GM21576 (cell line): ENCODE measurements at regions not wholly inside any gene's neighbourhood (a gene's known extent, or its start where the extent isn't known, plus 50 kb on each side); places are given as distances from the start of the nearest gene placed in this dataset.

Experiments used
- ATAC-seq: cut with Tn5 transposase; IDR thresholded peaks from one replicate; pipeline ENCODE4 v1.9.1; 2021; ENCODE audit warnings: mild to moderate bottlenecking, moderate library complexity; ENCODE audit not compliant: unreplicated experiment

DNA sequence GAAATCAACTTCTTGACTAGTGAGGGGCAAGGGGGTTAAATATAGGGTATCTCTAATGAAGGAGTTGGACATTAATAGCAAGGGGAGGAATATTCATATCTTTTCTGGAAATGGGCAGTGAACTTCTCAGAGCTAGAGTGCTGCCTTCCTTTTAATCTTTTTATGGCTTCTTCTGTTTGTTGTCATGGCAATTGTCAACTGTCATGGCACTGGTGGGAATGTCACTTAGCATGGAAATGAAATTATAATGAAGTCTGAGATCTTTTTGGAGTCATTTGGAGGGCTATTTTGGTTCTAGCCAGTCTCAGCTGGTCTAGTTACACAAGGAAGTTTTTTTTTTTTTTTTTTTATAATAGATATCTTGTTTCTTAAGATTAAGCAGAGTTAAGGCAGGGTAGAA lies 250.2 kb downstream of the AASDHPPT start:
- ATAC-seq: no peak

DNA sequence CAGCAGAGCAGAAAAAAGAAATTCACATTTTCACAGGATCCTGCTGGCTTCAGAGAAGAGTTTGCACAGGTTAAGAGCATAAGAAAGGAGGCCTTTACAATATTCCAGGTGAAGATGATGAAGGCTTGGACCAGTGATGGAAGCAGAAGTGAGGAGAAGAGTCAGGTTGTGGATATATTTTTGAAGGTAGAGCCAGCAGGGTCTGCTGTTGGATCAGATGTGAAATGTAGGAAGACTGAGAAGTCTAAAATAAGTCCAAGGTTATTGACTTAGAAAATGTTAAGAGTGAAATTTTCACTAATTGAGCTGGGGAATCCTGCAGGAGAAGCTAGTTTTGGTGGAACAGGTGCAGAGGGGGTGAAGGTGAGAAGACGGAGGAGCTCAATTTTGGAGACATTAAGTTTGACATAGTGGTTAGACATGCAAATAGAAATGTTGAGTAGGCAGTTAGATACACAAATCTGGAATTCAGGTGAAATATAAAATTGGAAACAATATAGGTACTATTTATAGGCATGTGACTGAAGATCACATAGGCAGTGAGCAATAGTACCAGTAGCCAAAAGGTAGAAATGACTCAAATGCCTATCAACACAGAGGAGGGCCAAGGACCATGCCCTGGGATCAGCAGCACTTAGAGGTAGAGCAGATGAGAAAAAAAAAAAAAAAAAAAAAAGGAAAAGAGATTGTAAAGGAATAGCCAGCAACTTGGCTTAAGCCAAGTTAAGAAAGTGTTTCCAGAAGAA lies 252.0 kb downstream of the AASDHPPT start:
- no peak for ATAC-seq

DNA sequence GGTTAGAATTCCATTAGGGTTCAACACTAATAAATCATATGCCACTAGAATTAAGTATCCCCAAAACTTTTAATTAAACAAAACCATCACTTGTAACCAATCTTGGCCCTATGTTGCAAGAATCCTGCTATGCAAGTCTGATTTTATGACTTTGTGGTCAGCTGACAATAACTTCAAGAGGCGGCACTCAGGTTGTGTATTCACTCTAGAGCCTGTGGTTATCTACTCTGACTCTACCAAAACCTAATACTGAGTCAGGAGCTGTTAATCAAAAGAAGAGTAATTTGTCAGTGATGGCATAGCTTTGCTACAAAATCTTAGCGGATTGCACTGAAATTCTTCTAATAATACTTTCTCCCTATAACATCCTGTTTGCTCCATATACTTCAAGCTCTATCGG lies 253.7 kb downstream of the AASDHPPT start:
- ATAC-seq: no peak

DNA sequence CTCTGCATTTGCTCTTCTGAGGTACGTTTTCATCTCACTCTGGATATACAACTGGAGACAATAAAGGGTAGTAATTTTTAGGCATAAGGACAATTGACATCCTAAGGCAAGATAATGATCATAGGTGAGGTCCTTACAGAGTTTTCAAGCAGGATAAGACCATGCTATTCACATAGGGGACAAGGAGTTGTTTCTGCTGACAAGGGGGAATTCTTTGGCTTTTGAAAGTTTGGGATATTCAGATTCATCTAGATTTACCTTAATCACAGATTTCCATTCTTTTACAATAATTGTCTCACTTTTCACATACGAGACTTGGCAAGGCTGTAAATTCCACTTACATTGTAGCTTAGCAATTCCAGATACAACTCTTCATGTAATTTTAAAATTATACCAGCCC lies 256.2 kb downstream of the AASDHPPT start:
- no peak for ATAC-seq

DNA sequence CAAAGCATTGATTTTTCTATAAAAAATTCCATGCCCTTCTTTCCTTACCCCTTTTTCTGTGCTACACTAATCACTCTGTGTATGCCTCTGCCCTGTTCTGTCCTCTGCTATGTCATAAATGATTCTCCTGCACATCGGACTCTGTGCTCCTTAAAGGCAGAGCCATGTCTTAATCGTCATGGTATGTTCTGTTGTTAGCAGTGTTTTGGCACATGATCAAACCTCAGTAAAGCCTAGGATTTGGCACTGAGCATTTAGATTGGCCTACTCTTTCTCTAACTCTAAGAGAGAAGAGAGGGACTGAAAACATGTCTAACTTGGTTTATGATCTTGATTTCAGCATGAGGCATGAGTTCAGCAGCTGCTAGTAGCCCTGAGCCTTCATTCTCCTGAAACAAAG lies 266.9 kb downstream of the AASDHPPT start:
- no peak for ATAC-seq

DNA sequence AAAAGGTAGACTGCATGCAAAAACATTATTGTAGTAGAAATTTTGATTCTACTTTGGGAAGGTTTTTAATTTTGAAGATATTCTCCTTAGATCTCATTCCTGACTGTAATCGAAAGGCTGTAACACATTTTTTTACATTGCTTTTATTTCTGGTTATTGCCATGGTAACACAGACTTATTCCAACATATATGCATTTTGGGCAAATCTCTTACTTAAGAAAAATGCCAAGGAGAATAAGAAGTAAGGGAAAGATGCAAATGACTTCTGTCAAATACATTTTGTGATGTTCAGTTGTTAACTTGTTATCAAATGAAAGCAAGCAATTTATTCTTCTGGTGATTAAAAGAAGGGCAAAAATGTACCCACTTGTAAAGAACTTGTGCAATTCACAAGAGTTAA lies 267.5 kb downstream of the AASDHPPT start:
- no peak for ATAC-seq

DNA sequence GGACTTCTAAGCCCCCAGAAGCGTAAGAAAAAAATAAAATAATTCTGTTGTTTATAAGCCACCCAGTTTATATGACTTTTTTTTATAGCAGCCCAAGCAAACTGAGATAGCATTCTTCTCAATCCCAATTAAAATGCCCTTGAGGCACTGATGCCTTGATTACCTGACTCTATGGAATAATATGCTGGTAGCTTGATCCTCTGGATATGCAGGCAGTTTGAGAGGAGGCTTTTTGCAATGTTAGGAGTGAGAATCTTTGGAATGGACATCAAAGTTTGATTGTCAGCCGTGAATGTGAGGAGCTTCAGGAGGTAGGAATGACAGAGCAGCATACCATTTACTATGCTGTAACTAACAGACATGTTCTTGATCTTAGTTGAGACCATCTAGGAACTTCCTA lies 275.6 kb downstream of the AASDHPPT start:
- no peak for ATAC-seq

DNA sequence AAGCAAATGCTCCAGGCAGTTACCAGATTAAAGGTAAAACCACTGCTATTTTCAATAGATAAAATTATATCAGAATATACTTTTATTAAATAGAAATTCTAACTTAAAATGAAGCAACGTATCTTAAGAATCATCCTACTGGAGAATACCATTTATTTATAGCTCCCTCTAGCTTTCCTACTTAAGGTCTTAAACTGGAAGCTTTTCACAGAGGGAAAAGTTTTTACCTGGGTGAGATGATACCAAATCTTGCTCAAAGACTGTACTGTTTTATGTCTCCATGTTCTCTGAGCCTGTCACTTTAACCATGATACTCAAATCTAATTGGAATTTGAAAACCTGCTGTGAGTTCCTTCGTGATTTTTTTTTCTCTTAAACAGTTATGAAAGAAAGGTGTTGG lies 291.8 kb downstream of the AASDHPPT start:
- no peak for ATAC-seq

DNA sequence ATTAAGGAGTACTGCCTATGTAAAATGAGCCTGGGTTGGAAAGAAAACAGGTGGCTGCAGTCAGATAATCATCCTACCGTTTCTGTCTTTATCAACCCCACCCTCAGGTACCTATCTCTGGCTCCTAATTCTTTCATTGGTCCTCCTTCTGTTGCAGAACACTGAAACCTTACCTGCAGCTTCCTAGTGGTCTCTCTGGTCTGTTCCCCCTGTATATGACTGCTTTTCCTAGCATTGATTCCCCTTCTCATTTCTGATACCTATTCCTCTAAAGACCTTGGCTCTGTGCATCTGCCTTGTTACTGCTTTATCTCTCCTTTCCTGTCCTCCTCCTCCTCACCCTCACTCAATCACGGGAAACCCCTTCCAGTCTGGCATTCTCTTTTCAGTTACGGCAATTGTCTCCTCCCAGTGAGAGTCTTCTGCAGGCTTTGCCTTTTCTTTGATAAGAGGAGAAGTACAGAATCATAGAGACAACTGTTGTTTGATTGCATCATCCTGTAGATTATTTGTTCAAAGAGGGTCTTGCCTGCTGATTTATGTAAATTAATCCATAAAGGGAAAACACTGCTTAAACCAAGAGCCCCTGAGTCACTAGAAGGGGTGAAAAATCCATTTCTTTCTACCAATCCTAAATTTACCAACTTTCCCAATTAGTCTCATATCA lies 301.2 kb downstream of the AASDHPPT start:
- ATAC-seq: no peak

DNA sequence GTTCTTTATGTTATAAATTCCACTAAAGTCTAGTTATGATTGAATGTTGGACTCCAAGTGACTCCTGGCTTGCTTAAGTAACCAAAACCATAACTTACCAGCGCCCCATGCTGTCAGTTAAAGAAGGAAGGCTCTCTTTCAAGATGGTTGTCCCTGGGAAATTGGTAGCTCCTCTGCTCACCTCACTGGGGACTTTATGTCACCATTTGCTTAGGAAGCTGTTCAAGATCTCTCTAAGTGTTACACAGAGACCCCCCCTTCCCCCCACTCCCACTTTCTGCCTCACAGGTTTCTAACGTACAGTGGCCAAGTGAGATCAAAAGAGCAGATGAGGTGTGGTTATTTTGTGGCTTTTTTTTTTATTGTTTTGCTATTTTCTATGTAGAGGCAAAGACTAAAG lies 301.8 kb downstream of the AASDHPPT start:
- ATAC-seq: no peak

DNA sequence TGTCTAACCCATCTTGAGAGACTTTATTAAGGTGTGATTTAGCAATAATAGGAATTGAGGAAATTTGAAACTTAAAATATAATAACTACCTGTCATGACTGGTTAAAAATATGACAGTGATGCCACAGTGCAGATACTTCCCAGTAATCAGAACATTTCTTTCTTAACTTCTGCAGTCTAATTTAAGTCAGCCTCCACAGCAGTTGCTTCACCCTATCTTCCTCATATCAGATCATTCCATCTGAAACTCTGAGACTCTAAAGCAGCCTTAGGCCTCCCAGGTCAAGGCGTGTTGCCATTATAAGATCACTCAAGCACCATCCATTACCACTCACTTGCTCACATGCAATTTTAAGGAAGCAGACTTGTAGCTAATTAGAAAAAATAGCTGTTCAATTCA lies 302.2 kb downstream of the AASDHPPT start:
- ATAC-seq: no peak

DNA sequence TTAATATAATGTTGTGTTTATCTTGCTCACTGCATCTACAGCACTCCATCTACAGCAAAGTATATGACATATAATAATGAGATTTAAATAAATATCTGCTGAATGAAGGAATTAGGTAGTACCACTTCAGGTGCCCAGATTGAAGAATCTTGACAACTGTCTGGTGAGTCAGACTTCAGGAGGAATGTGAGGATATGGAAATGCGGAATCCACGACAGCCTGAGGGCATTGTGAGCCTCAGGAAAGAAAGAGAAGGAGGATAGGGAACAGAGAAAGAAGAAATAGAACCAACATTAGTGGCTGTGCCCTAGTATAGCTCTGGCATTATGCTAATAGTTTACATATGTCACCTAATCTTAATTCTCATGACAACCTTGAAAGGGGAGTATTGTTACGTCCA lies 304.4 kb downstream of the AASDHPPT start:
- ATAC-seq: no peak

DNA sequence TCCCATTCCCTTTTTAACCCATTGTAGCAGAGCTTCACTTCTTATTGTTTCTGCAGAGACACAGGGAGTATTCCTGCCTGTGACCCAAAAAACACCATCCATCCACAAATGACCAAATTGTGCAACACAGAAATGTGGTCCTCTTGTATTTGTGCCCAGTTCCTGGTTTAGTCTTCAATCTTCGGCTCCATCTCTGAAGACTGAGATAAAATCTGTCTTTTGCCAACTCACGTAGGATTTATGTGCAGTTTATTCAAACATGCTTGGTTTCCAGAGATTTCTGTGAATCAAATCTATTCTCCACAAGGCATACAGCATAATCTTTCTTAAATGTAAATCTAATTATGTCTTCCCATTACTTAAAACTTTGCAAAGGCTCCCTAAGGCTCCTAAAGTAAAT lies 307.0 kb downstream of the AASDHPPT start:
- ATAC-seq: no peak

DNA sequence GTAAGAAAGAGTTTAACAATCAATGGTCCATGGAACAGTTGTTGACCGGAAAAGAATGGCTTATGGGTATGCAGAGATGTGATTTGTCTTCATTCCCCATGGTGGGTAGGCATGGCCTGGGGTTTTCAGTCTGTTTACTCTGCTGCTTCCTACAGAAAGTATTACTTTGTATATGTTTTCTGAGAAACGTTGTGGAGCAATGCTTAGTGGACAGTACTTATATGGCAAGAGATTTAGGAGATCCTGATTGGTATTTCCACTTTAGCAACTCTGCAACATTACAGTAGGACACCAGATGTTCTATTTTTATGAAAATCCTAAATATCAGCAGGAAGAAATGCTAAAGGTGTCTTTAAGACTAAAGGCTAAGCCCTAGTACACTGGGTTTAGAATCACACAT lies 309.1 kb downstream of the AASDHPPT start:
- ATAC-seq: no peak

DNA sequence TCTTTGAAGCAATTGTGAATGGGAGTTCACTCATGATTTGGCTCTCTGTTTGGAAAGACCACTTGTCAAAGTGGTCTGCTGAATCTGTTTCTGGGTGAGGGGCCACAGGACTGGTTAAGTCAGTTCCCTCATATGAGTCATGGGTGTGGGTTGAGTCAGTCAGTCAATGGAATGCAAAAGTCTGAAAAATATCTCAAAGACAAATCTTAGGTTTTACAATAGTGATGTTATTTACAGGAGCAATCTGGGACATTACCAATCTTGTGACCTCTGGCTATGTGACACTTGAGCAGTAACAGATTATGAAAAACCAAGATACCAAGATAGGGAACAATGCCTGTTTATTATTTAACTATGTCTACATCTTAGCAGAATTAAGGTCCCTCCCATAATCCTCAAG lies 311.6 kb downstream of the AASDHPPT start:
- no peak for ATAC-seq

DNA sequence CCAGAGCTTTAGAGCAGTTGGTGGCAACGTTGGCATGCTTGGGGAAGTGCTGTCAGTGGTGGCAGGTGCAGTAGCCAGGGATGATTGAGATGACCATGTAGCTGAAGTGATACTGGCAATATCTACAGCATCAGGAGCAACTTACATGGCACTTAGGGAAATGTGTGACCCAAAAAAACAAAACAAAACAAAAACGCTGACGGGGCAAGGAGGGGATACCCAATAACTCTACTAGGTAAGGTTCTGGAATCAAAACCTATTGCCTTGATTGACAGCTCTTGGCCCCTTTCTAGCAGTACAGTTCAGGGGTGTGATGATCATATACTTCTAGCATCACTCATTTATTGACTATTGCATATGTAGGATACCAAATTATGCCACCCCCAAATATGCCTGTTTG lies 312.6 kb downstream of the AASDHPPT start:
- no peak for ATAC-seq

DNA sequence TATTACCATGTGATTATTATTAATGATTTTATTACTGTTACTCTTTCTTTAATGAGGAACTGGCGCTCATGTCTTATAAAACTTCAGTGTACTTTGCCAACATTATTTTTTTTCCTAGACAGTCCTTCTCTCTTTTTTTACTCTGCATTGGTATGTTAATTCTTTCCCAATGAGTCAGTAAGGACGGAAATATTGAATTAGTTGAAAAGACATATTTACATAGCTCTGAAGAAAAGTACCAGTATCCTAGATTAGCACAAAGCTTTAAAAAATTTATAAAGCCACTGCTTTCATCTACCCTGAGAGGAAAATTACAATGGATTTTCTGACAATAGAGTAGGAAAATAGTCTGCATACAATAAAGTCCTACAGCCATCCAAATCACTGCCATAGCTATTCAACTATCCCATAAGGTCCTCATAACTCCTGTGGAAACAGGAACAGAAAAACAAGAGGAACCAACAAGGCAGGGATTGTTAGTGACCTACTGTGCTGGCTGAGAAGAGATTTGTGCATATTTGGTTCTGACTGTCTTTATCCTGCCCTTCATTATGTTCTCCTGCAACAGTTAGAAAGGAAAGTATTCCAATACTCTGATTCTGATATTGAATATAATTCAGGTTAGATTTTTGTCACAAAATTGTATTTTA lies 314.4 kb downstream of the AASDHPPT start:
- no peak for ATAC-seq

DNA sequence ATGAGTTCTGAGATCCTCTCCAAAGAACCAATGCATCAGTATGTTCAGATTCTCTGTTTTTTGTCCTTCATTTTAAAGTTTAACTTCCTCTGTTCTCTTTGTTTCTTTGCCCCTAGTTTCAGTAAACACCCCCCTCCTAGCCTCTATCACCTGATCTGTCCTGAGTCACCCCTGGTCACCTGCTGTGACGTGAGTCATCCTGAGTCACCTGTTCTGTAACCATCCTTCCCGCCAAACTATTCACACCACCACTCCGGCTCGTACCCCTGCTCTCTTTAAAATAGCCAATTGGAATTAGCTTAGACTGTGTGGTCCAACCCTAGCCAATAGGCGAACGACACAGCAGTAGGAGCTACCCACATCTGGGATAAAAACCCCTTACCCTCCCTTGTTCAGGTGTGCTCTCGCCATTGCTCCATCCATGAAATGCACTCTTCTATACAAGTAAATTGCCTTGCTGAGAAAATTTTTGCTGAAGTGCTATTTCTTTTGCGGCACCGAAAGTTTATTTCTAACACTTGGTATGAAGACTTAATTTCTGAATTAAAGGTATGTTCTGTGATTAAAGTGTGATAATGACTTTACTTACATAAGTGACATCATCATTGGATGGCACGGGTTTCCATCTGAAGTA lies 318.4 kb downstream of the AASDHPPT start:
- ATAC-seq: no peak

DNA sequence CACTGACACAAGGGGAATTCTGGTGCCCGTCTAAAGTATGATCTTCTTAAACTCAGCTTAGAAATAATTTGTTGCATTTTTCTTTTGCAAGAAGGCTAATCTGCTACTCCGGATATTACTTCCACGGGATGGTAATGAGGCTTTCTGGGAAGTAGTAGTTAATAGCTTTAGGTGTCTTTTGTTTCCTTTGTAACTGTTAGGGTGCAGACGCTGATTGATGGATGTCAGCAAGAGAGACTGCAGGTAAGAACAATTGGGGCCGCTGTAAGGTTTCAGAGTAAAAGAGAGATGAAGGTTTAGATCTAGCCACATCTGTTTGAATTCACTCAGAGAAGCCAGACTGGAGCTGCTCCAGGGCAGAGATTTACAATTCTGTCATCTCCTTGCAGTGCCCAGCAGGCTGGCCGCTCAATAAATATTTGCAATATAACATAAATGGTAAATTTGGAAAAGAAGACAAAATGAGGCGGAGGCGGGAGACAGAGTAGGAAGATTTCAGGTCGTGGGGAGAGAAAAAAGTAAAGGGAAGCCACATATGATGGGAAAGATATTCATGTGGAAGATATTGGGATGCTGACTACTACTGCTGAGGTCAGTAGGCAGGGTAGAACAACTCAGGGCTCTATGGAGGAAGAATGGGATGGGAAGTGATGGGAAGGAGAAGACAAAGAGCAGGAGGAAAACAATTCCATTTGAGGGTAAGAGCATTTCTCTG lies 320.5 kb downstream of the AASDHPPT start:
- ATAC-seq: no peak

DNA sequence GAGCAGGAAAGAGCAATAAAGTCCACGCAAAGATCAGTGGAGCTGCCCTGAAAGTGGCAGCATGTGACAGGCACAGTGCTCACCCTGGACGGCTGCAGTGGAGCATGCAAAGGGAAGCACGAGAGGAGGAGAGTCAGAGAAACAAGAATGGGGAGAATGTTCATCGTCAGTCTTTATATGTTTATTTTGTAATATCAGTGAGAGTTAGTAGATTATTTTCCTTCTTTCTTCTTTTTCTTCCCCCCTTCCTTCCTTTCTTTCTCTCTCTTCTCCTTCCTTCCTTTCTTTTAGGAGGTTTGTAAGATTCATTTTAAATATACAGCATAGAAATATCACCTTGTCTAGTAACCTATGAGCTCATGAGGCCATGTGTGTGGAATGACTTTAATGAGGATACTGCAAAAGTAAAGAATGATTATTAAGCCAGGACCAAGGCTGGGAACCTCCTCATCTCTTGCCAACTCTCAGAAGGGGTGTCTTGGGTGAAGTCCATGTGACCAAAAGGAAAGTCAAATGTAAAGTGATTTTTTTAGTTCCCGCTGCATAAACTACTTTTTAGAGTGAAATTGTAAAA lies 321.1 kb downstream of the AASDHPPT start:
- no peak for ATAC-seq

DNA sequence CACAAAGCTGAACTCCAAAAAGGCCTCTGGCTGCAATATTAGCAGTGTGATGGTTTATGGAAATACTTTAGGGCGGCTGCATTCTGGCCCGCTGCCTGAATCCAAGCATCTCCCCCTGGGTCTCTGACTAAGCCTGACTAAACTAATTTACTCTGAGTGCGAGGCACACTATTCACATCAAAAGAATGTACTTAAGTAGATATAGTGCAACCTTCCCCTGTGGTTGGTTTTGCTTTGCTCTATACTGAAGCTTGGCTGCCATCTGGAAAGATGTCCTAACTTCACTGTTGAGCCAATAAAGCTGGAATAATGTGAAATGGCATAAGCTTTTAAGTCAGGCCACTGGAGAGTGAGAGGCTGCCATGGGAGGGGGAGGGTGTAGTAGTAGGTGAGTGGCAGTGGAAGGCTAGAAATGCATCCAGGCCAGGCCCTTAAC lies 321.6 kb downstream of the AASDHPPT start:
- ATAC-seq: no peak
